Heart left ventricle (tissue), 16 donors: ENCODE measurements at regions not wholly inside any gene's neighbourhood (a gene's known extent, or its start where the extent isn't known, plus 50 kb on each side); places are given as distances from the start of the nearest gene placed in this dataset.

Source experiments
- ATAC-seq, 4 donors: fragments of 200-7000 bp; cut with Tn5 transposase; one replicate each; pipeline ENCODE4 v1.9.1; 2020 to 2022; ENCODE audit warnings: moderate library complexity in 4 of 4, mild to moderate bottlenecking in 3 of 4, moderate number of reproducible peaks in 1 of 4
- DNase-seq, 5 donors: peaks; one replicate each; pipeline ENCODE4 v3.0.0-alpha.2; 2020
- H3K27ac ChIP-seq, 12 donors: fragments of 200-600 bp; sonication (generic) in 4 of 12; one replicate each; pipeline versions ENCODE4 v1.5.0 to v1.8.0; 2016 to 2022; ENCODE audit warnings: mild to moderate bottlenecking in 2 of 12
- H3K27me3 ChIP-seq, 9 donors: fragments of 200-600 bp; sonication (generic) in 2 of 9; one replicate each; pipeline versions ENCODE4 v1.5.1 to v1.8.0; 2016 to 2022; ENCODE audit warnings: mild to moderate bottlenecking in 3 of 9
- H3K36me3 ChIP-seq, 9 donors: fragments of 200-600 bp; sonication (generic) in 2 of 9; one replicate each; pipeline versions ENCODE4 v1.5.0 to v1.8.0; 2018 to 2022; ENCODE audit warnings: mild to moderate bottlenecking in 2 of 9
- H3K4me1 ChIP-seq, 12 donors: fragments of 200-600 bp; sonication (generic) in 4 of 12; one replicate each; pipeline versions ENCODE4 v1.5.0 to v1.8.0; 2016 to 2022; ENCODE audit warnings: mild to moderate bottlenecking in 3 of 12
- H3K4me3 ChIP-seq, 12 donors: fragments of 200-600 bp; sonication (generic) in 4 of 12; one replicate each; pipeline versions ENCODE4 v1.5.0 to v1.8.0; 2017 to 2022; ENCODE audit warnings: mild to moderate bottlenecking in 9 of 12, moderate library complexity in 4 of 12
- H3K9me3 ChIP-seq, 12 donors: fragments of 200-600 bp; sonication (generic) in 4 of 12; one replicate each; pipeline versions ENCODE4 v1.5.0 to v1.8.0; 2016 to 2022; ENCODE audit warnings: mild to moderate bottlenecking in 1 of 12
- POLR2A ChIP-seq, 2 donors: fragments of 450-650 bp; IDR thresholded peaks; one replicate each; pipeline ENCODE4 v1.6.1; 2017; ENCODE audit warnings: antibody characterized with exemption in 2 of 2, mild to moderate bottlenecking in 2 of 2, moderate library complexity in 2 of 2
- WGBS, 4 donors: extraction: QIAGEN DNeasy Blood & Tissue Kit in 2 of 4; methylation state at CpG; one replicate each; pipeline versions ENCODE4 v1.1.5 to v1.1.7; 2013 to 2018; 5-methylcytosine and 5-hydroxymethylcytosine counted together
- intact Hi-C, 10 donors: fragments of 100-400 bp; cut with DNase I; formaldehyde crosslinking; loops; one replicate each; pipeline versions ENCODE4 v1.11.1 to v1.14.2; 2022
- TF ChIP-seq, protein P1 (sequence below), 12 donors: fragments of 200-600 bp; sonication (generic) in 4 of 12; IDR thresholded peaks; one replicate each; pipeline versions ENCODE4 v1.5.0 to v1.8.0; 2018 to 2022; ENCODE audit warnings: antibody characterized with exemption in 12 of 12, mild to moderate bottlenecking in 5 of 12
- donor health status: ischemic (EF 13 %, LVEDD 7.1; RV severe dilation, severe dysfunction).
- donor health status: healthy with polysubstance abuse.
- donor health status: DM: no; HTN: yes; CAD: no.
- donor health status: DM: no; HTN: no; CAD: no.
- donor health status: ischemic (EF 25% LVEDD 6.9; RV normal size, moderate dysfunction).
- donor health status: ischemic (EF 25% LVEDD 5.7; RV mildly dilated, moderate dysfunction).
- donor health status: healthy.
- donor health status: DM: yes; HTN: yes; CAD: no.
- donor health status: ischemic (EF 35%, LVEDD 5.7; RV mildly dilated, moderate dysfunction).
- donor health status: nonischemic (EF 11% LVEDD 7.7; RV severe dilation, severe dysfunction).
- donor health status: DM: yes; HTN: yes; CAD: no.
- donor health status: PGD.
- donor health status: ischemic (EF 29% LVEDD 5.4; RV normal size, mild dysfunction).
- donor health status: nonischemic (EF 23%, LVEDD 6.1; RV moderate dilation, normal function).

GRCh38 chr1:213692321-213692720 lies 295.5 kb upstream of the PROX1 start:
- no peak for TF ChIP-seq POLR2A (IDR thresholded peaks at IDR 0.05)
- TF ChIP-seq, protein P1, sequence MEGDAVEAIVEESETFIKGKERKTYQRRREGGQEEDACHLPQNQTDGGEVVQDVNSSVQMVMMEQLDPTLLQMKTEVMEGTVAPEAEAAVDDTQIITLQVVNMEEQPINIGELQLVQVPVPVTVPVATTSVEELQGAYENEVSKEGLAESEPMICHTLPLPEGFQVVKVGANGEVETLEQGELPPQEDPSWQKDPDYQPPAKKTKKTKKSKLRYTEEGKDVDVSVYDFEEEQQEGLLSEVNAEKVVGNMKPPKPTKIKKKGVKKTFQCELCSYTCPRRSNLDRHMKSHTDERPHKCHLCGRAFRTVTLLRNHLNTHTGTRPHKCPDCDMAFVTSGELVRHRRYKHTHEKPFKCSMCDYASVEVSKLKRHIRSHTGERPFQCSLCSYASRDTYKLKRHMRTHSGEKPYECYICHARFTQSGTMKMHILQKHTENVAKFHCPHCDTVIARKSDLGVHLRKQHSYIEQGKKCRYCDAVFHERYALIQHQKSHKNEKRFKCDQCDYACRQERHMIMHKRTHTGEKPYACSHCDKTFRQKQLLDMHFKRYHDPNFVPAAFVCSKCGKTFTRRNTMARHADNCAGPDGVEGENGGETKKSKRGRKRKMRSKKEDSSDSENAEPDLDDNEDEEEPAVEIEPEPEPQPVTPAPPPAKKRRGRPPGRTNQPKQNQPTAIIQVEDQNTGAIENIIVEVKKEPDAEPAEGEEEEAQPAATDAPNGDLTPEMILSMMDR (IDR thresholded peaks at IDR 0.05), result no peak
- Histone ChIP-seq H3K27ac (no peak overlapping the region), H3K9me3 (no peaks in the 10 kb centered on the region), H3K4me1 (no peaks in the 10 kb centered on the region), H3K36me3 (no peaks in the 10 kb centered on the region), H3K27me3 (peaks cover 0 to 4% (median 0%) of the 10 kb centered on the region in 9 donors), H3K4me3 (no peak overlapping the region)
- no peak for DNase-seq
- 72 to 85% (median 82%) methylated on average over 4 of the region's 4 CpGs for WGBS, 4 donors
- intact Hi-C loops, result no loop called here
- no peak for ATAC-seq

GRCh38 chr1:213693864-213694263 lies 293.9 kb upstream of the PROX1 start:
- intact Hi-C loops, result no loop called here
- no peak for TF ChIP-seq POLR2A (IDR thresholded peaks at IDR 0.05)
- TF ChIP-seq, protein P1 (IDR thresholded peaks at IDR 0.05), result no peak
- WGBS, 4 donors, result 69 to 81% (median 73%) methylated on average over 4 of the region's 4 CpGs

DNA sequence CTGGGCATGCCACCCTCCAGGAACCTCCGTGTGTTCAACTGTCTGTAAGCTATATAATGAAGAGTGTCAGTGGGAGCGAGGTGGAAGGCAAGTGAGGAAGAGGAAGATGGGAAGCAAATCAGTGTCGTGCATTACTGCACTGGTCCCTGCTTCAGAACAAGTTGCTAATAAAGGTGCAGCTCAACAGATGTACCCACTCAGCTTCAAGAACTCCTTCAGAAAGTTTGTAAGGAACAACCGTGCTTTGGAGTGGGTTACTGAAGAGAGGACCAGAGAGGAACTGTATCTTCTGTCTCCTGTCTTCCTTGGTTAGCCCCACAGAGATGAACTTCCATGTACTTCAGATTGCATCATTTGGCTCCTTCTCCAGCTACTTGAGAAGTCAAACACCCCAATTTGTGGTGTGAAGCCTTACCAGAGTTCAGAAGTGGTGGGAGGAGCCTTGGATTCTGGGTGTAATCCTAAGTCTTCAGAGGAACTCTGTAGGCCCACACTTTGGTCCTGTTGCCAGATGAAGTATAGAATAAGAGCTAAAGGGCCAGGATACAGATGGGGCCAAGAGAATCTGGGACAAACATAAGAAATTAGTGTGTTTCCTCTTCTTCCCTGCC lies 290.5 kb upstream of the PROX1 start:
- TF ChIP-seq, protein P1 (IDR thresholded peaks at IDR 0.05), result no peak
- TF ChIP-seq POLR2A (IDR thresholded peaks at IDR 0.05), result no peak
- ATAC-seq (no peak), DNase-seq (no peak)
- Histone ChIP-seq H3K9me3 (peaks cover 0 to under 1% (median 0%) of the 10 kb centered on the region in 12 donors), H3K27ac (no peak overlapping the region), H3K4me3 (no peak overlapping the region), H3K36me3 (no peaks in the 10 kb centered on the region), H3K27me3 (peaks cover 0 to 4% (median 0%) of the 10 kb centered on the region in 9 donors), H3K4me1 (no peaks in the 10 kb centered on the region)
- intact Hi-C loops, result no loop called here
- 83 to 94% (median 89%) methylated on average over 4 of the region's 4 CpGs for WGBS, 4 donors

More at GRCh38 chr1:213693864-213694263, 293.9 kb upstream of the PROX1 start:
- H3K27ac ChIP-seq, result no peak overlapping the region
- H3K27me3 ChIP-seq, result peaks cover 0 to 4% (median 0%) of the 10 kb centered on the region in 9 donors
- H3K4me3 ChIP-seq, result no peak overlapping the region
- ATAC-seq, result no peak
- no peak for DNase-seq
- H3K9me3 ChIP-seq, result no peaks in the 10 kb centered on the region
- H3K4me1 ChIP-seq, result no peaks in the 10 kb centered on the region
- H3K36me3 ChIP-seq, result no peaks in the 10 kb centered on the region

DNA sequence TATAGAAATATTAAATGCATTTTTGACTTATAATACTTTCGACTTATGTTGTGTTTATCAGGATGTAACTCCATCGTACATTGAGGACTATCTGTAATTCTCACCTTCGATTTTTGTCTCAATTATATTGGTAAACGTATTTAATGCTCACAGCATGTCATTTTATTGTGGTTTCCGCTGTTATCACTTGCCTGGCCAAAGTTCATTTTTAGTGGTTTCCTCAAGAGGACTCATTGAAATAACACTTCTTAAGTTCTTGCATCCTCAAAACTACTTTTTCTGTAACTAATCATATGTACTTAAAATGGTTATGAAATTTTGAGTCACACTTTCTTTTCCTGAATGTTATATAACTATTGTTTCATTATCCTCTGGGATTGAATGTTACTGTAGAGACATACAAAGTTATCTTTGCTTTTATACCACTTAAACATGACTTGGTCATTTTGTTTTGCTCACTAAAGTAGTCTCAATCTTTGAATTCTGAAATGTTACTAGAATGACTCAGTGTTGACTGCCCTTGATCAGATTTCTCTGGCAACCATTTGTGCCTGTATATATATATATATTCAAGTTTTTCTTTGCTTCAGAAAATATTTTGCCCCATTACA lies 289.6 kb upstream of the PROX1 start:
- no peaks in the 10 kb centered on the region for H3K27me3 ChIP-seq
- ATAC-seq, result no peak
- DNase-seq, result no peak
- H3K4me3 ChIP-seq, result no peak overlapping the region
- intact Hi-C loops, result no loop called here
- TF ChIP-seq, protein P1 (IDR thresholded peaks at IDR 0.05), result no peak
- no peaks in the 10 kb centered on the region for H3K4me1 ChIP-seq
- peaks cover 0 to 10% (median 0%) of the 10 kb centered on the region in 12 donors for H3K9me3 ChIP-seq
- H3K27ac ChIP-seq, result no peak overlapping the region
- 76 to 85% (median 82%) methylated on average over 5 of the region's 5 CpGs for WGBS, 4 donors
- no peaks in the 10 kb centered on the region for H3K36me3 ChIP-seq
